Activated effector memory CD4-positive, alpha-beta T cell treated with anti-CD3 and anti-CD28 coated beads, Interleukin-2, amount 50 U/mL, for 16 hours (primary cell): ENCODE measurements at regions not wholly inside any gene's neighbourhood (a gene's known extent, or its start where the extent isn't known, plus 50 kb on each side); places are given as distances from the start of the nearest gene placed in this dataset.
"Not testable (repeated sequence)": the region's sequence is repeated elsewhere in the genome, so short reads cannot be mapped to it uniquely, and the experiment has no call there.

ENCODE experiments used
- DNase-seq: peaks from one replicate; pipeline ENCODE4 v3.0.0-alpha.2; 2020

DNA sequence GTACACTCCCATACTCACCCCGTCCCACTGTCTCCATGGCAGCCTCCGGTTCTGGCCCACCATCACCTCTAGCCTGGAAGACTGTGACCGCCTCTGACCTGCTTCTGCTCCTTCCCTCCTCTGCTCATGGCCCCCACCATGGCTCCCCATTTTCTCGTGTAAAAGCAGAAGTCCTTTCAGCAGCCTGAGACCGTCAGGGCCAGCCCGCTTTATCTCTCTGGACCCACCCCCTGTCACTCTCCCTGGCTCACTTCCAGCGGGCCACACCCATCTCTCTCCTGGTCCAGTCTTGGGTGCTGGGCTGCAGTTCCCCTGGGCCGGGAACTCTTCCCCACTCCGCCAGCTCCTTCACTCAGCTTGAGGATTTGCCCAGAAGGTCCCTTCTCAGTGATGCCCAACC lies 96.0 kb upstream of the RUFY1 start:
- DNase-seq: no peak

DNA sequence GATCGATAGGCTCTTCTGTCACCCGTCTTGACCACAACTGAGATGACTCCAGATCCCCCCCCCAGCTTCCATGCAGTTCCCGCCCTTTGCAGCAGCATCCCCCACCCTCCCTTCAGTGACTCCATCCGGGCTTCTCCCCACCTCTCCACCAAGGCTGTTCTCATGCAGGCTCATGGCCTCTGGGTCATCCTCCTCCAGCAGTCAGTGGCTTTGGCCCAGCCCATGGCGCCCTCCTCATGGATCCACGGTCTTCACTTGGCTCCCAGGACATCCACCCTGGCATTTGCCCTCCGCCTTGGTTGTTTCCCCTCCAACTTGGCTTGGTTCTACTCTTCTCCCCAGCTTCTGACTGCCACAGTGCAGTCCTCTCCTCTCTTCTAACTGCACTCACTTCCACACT lies 96.7 kb upstream of the RUFY1 start:
- DNase-seq: no peak

DNA sequence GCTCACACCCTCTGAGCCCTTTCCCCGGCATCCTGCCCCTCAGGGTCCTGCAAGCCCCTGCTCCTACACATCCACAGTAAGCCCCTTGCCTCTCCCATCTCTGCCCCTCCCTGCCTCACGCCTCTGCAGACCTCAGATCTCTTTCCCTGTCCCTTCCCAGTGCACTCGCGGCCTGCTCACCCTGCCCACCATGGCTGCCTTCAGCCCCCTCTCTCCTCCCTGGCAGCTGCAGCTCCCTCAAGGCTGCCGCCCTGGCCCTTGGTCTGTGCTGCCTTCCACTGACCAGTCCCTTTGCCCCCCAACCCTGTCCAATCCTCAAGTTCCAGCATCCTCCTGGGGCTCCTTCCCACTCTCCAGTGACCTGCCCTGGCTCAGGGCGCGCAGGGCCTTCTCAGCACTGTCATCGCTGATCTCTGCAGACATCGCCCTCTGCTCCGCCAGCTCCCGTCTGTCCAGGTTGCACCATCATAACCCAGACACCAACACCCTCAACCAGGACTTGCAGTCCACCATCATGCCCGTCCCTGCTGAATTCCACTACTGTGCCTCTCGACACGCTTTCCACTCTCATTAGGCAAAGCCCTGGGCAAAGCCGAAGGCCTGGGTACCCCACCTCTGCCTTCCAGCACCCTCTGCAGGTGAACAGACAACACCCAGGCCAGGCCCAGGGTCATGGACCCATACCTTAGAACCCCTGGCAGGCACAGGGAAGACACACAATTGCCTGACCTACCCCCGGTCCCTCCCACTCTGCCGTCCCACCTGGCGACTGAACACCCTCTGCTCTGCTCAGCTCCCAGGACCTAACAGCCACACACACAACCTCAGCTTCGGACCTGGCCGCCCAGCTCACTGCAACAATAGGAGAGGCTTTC lies 97.8 kb upstream of the RUFY1 start:
- no peak for DNase-seq

DNA sequence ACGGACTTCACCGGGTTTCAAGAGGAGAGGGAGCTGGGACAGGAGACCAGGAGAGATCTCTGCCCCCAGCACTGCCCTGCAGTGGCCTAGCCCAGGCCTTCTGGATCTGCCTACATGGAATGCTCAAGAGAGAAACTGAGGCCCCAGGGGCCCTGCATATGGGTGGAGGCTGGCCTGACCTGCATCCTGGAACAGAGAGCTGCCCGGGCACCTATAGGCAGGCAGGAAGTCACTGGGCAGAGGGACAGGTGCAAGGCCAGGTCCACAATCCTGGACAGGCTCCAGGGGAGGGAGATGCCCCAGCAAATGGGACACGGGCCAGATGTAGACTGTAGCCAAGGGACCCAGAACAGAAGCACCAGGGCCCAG lies 98.5 kb upstream of the RUFY1 start:
- no peak for DNase-seq

DNA sequence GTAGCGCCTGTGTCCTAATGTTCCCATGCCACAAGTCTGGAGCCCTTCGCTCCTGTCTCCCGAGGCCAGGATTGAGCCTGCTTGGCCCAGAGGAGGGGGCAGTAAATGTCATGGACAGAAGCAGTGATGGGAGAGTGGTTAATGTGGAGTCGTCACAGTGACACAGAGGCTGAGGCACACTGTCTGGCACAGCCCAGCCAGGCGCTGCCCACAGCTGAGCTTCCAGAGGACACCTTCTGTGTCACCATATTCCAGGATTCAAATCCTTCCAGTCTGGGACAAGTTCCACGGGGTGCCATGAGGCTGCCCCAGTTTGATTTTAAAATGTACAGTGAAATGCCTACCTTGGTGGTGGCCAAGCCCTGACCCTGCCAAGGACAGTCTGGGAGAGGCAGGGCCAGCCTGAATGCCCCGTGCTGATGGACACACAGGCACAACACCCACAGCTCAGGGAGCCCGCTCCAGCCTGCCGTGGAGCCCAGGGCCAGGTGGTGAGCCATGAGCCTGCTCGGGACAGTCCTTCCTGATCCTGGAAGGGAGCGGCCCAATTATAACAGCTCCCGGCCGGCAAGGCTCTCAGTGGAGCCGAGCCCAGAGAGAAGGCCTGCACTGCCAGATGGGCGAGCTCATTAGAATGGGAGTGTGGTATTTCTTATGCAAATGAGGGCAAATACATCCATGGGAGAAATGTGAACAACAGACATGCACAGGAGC lies 99.1 kb upstream of the RUFY1 start:
- no peak for DNase-seq

DNA sequence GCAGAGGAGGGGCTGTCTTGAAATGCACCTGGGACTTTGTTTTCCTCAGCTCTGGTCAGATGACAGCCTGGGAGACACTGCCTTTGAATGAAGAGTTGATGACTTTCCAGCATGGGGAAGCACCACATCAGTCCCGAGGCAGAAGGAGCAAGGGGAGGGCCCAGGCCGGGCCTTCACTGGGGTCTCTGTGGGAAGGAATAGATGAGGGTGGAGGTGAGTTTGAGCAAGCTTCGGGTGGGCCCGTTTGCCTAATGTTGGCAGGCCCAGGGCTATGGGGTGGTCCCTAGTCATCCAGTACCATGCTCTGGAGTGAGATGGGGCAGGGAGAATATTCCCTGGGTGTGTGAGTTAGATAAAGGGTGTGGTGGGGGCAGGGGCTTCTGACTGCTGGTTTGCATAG lies 100.4 kb upstream of the RUFY1 start:
- not testable (repeated sequence) for DNase-seq

DNA sequence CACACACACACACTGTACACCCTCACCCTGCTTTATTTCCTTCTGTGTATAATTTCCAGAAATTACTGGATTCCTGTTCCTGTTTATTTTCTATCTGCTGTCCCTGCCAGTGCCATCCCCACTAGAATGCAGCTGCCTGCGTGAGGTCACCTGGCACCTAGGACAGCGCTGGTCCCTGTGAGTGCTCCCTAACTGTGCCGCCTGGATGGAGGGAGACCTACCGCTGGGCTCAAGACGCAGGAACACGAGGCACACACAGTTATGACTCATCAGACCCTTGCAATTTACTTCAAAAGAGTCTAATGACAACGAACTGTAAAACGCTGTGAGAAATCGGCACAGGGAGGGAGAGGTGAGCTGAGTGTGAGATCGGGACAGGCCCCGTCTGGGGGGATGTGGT lies 102.1 kb upstream of the RUFY1 start:
- DNase-seq: not testable (repeated sequence)

DNA sequence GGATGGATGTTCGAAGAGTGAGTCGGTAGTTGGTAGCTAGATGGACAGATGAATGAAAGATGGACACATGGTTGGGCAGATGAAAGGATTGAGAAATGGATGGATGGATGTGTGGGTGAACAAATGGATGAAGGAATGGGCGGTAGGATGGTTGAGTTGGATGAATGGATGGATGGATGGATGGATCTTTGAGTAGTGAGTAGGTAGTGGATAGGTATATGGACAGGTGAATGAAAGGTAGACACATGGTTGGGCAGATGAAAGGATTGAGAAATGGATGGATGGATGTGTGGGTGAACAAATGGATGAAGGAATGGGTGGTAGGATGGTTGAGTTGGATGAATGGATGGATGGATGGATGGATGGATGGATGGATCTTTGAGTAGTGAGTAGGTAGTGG lies 97.0 kb upstream of the ADAMTS2 start:
- not testable (repeated sequence) for DNase-seq

DNA sequence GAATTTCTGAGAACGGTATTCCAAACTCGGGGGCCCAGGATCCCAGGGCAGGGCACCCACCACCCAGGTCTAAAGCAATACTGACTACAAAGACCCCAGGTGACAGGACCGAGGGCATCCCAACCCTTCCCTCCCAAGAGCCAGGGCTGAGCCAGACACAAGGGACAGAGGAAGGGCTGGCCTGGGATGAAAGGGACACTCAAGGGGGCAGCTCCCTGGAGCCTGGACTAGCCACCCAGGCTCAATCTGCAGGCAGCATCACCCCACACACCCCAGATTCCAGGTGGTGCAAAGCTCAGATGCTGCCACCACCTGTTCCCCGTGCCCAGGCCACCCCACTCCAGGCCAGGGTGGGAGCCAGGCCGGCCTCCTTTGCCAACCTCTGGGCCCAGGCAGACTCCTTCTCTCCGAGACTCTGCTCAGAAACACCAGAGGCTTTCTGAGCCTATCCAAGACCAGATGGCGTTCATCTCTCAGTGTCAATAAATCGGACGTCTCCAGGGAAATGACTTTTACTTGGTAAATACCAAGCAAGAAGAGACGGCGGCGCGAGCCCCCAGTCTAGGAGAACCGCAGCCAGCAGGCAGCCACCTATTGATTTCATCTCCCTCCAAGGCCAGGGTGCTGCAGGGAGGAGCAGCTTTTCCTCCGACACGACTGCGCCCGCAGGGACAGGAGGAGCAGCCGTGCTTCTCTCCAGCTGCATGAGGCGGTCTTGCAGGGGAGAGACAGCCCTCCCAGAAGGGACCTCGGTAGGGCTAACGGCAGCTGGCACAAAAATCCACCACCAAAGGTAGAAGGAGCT lies 94.1 kb upstream of the ADAMTS2 start:
- DNase-seq: no peak

DNA sequence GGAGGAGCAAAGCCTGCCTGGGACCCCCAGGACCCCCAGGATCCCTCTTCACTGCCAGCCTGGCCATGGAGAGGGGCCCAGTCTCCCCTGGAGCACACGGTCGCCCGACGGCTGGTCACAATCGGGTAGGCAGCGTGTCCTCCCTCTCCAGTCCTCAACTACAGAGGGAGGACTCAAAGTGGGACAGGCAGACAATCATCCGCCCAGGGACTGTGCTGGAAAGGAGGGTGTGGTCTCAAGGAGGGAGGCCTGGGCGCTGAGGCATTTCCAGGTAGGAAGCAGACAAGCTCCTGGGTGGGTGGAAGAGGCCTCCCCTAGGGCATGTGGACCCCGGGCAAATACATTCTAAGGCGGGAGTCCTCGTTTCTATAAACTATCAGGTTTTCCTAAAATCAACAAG lies 93.2 kb upstream of the ADAMTS2 start:
- no peak for DNase-seq

DNA sequence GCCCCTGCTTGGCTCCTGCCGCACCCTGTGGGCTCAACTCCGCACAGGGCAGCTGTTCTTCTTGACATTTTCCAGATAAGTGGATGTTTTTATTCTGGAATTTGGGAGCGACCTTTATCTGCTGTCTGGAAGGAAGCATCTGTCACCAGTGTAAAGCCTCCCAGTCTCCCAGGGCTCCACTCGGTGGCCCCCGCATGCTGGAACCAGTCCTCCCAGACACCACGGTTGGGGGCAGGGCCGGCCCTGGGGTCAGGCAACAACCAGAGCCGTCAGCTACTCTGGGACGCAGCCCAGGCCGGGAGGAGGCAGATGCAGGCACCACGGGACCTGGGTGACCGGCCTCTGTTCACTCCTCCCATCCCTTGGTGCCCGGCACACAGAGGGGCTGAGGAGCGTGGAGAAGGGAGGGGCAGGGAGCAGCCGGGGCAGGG lies 92.8 kb upstream of the ADAMTS2 start:
- no peak for DNase-seq

DNA sequence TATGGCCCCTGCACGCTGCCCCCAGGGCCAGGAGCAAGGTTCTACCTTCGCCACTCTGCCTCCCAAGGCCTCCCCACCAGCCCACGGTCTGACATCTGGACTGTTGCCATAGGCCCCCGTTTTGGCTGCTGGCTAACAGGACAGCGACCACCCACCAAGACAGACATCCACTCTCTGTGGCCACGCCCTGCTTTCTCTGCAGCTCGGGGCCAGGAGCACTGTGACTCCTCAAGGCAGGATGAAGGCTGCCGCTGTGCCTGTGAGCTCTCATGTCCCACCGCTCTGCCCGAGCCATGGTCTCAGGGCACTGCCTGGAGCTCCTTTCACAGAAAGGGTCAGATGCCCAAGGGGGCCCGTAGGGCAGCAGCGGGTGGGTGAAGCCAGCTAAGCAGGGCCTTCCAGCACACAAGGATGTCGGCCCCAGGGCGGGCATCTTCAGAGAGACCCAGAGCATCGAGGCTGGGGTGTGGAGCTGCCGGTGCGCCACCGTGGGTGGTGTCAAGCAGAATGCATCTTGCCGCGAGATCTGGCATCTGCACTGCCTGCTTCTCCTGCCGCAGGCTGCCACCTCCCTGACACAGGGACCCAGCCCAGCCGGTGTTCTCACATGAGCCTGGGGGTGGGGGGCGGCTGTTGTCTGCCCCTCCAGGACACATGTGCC lies 92.2 kb upstream of the ADAMTS2 start:
- no peak for DNase-seq

DNA sequence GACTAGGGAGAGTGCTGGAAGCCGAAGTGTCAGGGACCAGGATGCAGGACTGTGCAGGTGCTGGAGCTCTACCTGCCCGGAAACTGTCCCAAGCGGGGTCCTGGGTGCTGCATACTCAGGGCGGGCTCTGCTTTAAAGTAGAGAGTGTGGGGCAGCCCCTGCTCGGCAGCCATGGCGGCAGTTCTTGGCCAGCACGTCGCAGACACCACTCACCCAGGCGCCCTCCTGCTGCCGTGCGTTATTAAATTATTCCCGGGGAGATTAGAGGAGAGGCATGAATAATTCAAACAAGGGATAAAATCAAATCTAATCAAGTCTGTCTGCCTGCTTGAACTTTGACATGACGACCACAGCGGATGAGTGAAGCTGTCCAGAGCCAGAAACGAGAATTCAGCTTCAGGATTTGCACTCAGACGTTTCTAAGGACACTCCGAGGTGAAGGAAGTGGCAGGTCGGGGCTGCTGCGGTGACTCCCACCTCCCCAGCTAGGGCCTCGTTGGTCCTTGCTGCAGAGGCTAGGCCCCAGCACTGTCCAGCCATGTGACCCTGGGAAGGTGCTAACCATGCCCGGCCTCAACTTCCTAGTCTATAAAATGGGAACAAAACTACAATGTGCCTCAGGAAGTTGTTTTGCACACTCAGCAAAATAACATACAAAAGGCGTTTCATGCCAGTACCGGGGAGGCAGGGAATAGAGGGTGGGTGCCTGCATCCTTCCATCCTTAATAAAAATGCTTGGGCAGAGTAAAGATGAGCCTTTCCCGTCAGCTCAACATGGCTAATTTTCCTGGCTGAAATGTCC lies 91.3 kb upstream of the ADAMTS2 start:
- DNase-seq: no peak

DNA sequence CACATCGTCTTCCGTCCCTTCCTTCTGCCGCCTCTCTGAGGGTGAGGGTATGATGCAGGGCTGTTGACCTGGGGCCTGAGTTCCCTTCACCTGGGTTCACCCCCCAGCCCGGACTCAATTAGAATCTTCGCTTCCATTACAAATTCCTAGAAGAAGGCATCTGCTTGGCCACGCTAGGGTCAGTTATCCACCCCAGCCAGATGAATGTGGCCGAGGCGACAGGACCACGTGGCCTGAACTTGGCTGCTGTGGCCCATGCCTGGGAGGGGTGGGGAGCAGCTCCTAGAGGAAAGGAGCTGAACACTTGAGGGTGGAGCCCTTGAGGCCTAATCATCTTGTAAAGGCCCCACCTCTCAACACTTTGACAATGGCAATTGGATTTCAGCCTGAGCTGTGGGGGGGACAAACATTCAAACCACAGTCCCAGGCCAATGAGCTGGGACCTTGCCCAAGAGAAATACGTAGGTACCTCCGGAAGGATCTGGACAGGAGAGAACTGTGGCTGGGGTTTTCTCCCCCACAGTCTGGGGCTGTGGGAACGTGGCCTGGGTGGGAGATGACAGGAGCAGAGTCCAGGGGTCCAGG lies 90.6 kb upstream of the ADAMTS2 start:
- DNase-seq: no peak

DNA sequence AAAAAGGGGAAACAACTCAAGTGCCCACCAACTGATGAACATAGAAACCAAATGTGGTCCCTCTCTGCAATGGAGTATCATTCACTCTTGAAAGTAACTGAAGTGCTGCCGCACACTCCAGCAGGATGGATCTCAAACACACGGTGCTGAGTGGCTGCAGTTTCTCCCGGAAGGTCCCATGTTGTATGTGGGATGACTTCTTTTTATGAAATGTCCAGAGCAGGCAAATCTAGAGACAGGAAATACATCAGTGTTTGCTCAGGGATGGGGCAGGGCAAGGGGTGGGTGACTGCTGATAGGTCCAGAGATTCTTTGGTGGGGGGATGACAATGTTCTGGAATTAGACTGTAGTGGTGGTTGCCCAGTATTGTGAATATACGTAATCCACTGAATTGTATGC lies 89.9 kb upstream of the ADAMTS2 start:
- no peak for DNase-seq

DNA sequence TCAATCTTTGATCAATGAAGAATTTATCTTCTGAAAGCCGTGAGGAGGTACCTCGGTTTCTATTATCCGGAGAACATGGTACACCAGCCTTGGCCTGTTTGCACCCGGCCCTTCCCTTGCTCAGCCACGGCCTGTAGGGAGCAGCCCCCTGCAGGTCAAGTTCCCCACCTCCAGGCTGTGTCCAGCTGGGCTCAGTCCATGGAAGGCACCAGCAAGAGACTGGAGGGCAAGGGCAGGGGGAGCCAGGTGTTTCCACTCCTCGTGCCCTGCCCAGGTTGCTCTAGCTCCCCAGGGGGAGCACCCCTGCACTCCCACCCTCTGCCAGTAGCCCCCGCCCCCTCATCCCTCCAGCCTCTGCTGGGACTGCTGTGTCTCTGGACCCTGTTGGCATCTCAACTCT lies 87.3 kb upstream of the ADAMTS2 start:
- DNase-seq: no peak

DNA sequence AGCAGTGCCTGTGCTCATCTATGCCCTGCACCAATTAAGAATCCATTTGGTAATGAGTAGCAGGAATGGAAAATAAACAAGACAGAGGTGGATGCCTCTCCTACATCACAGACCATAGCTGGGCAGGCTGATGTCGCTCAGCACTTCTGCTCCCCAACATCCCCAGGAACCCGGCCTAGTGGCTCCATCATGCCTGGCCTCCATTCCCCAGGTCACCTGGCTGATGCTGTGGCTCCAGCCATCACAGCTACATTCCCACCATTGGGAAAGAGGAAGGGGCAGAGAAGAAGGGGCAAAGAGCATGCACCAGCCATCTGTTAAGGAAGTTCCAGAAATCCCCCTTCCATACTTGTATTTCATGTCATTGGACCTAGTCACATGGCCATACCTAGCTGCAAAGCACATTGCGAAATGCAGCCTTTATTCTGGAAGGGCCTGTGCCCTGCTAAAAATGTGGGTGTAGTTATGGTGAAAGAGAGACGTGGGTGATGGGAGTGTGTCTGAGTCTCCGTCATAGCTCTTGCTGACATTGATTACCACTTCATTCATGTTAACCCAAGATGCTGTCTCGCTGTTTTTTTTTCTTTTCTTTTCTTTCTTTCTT lies 86.1 kb upstream of the ADAMTS2 start:
- no peak for DNase-seq

DNA sequence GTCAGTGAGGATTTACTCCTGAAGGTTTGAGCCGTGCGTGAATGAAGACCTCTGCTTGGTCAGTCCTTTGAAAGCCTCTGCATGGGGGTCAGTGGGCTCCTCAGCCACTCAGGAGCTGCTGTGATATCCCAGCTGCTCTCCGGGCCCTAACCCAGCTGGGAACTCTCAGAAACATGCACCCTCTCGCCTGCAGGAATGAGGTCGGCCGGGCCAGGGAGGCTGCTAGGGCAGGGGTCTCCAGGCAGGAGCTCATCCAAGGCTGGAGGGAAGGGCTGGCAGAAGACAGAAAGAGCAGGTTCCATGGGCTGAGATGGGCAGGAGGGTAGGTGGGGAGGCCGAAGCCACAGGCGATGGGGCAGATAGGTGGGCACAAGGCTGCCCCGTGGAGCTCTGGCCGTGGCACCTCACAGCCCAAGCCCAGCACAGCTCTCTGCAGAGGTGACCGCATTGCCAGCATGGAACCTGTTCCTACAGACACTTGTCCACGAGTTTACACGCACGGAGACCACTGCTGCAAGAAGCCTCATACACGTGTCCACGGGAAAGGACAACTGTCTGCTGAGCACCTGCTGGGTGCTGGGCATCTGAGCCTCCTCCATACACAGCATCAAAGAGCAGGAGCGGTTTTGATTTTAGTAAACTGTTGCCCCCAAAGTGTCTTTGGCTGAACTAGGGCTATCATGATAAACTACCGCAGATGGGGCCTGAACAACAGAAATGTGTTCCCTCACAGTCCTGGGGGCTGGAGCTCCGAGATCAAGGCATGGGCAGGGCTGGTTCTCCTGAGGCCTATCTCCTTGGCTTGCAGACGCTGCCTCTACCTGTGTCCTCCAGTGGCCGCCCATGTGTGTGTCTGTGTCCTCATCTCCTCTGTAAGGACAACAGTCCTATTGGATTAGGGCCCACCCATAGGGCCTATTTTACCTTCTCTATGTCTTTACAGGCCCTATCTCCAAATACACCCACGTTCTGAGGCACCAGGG lies 85.2 kb upstream of the ADAMTS2 start:
- no peak for DNase-seq

DNA sequence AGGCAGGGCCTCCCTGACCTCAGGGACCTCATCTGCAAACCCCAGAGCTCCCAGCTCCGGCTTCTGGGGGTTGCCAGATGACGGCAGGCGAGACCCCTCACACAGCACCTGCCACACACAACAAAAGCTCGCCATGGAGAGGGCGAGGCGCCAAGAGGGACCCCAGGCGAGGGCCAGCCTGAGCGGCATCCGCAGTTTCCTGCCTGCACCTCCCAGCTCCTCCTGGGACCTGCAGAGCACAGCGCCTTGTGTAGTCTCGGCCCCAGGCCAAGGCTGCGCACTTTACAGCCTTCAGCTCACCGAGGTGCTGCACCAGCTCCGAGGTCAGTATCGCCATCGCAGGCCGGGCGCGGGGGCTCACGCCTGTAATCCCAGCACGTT lies 82.4 kb upstream of the ADAMTS2 start:
- peak; percentile 58 for DNase-seq

DNA sequence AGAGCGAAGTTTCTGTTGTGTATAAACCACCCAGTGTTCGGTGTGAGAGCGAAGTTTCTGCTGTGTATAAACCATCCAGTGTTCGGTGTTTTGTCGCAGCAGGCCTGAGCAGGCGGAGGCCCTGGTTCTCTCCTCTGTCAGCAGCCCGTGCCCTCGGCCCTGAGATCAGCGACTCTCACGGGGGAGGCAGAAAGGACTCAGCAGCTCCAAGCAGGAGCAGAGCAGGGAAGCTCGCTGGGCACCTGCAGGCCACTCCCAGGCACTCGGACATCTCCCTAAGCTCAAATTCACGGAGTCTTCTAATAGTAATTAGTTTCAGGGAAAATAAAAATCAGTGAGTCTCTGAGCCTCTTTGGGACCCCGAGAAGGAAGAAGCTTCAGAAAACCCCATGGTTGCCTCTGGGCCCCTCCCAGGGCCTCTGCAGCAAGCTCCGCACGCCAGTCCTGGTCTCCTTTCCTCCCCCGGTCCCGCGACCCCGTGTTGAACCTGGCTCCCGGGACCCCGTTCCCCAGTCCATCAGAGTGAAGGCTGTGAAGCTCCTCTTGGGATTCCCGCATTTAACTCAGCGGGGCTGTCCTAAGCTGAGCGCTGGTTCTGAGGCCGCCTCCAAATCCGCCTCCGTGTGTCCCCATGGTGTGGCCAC lies 81.9 kb upstream of the ADAMTS2 start:
- no peak for DNase-seq
